ENCODE measurements at regions not wholly inside any gene's neighbourhood (a gene's known extent, or its start where the extent isn't known, plus 50 kb on each side); places are given as distances from the start of the nearest gene placed in this dataset.

DNA sequence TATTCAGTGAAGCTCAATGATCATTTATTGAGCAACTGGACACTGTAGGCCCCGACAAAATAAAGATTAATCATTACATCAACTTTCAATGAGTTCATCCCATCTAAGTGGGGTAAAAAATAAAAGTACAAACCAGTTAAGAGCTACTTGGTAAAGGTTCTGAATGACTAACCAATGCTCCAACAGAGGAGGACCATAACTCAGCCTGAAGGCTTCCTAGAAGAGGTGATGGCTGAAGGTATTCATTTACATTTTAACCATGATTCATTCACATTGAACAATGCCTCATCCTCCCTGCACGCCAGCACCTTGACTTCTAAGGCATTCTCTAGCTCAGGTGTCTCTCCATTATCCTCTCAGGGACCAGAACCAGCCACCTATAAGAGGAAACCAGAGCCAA is 201.4 kb downstream of the ZNF462 start:
- DNase-seq (ENCODE audit: low read depth), result no peak

DNA sequence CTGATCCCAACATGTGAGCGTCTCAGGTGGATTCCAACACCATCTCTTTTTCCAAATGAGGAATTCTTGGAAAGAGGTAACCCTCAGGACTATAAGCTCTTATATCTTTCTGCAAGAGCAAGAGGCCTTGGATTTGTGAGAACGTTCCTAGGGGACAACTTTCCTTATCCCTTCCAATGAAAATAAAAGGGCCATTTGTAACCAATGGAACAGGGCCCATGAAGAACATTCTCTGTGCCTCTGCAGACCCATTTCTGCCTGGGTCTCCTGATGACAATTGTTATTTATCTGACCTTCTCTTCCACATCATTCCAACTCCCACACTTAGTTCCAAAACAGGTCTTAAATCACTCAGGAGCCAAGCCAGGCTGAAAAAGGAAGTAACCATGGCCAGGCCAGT is 202.6 kb downstream of the ZNF462 start:
- no peak for DNase-seq (ENCODE audit: low read depth)

DNA sequence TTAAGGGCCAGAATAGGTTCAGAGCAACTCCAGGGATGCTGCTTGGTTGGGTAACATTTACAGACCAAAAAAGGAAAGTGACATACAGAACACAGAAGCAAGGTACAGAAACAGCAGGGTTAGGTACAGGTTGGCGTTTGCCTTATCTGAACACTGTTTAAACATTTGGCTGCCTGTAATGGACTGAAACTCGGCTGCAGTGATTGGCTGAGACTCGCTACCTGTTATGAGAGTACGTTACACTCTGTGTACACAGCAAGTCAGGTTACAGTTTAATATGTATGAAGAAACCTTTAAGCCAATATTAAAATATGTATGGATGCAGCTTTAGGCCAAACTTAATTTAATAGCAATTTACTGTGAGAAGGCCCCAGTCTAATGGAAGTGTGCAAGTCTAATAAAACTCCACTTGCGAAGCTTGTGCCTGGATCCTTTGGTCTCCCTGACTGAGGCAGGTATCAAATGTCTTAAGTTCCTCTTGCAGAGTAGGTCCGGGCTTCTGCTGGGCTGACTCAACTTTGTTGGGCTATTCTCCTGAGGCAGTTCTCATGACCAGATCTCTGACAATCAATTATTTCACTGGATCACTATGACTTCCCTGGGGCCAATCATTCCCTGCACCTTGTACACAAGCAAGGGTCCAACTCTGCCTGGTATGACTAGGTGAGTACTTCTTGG is 204.9 kb downstream of the ZNF462 start:
- DNase-seq (ENCODE audit: low read depth), result no peak

DNA sequence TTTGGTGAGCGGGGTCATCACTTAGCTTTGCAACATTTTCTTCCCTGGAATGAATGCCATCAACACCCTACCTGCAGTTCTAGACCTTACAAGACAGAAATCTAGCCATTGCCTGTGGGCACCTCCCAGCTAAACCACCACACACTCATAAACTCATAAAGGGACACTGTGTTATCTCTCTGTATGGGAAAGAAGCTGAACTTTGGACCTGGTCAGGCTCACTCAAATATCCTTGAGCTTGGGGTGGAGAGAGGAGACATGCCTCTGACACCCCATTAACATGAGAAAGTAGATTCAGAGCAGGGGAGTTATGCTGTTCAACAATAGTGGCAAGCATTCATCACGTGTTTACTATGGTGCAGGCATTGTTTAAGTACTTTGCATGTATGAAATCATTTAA is 205.6 kb downstream of the ZNF462 start:
- no peak for DNase-seq (ENCODE audit: low read depth)

DNA sequence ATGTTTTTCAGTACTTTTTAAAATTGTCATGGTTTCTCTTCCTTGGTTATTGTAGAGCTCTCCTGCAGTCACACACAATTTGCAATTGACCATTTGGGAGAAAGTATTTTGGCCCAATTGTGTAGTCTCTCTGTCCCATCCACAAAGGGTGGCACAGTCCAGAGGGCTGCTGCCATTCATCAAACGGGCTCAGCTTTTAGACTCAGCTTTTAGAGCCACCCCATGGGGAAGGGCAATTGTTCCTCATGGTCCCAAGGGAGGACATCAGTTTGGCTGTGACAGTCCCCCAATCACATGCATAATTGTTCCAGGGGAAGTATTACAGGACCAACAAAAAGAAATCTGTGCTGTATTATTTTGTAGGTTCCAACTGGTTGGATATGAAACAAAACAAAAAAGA is 207.6 kb downstream of the ZNF462 start:
- no peak for DNase-seq (ENCODE audit: low read depth)

DNA sequence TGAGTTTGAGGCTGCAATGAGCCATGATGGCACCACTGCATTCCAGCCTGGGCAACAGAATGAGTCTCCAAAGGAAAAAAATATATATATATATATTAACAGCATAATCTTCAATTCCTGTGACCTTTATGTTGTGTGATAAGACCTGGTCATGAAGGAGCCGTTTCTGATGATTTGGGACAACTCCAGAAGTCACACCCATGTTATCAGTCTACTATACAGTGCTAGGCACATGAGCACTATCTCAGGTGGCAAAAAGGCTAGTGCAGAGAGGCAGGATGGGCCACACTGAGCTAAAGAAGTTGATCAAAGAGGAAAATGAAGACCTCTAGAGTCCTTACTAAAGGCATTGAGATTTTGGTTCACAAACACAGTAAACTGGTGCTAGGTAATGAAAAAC is 205.0 kb upstream of the RAD23B start:
- no peak for DNase-seq (ENCODE audit: low read depth)

DNA sequence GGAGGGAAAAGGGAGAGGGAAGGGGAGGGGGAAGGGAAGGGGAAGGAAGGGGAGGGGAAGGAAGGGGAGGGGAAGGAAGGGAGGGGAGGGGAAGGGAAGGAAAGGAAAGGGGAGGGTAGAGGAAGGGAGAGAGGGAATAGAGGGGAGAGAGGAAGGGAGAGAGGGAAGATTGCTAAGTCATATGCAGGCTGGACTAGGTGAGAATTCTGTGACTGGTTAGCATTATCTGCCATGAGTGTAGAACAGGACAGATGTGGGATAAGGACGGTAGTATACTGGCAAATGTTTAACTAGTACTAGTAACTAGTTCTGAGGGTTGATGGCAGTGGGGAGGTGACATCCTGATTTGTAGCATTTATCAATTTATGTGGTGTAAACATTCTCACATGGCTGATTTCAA is 203.5 kb upstream of the RAD23B start:
- DNase-seq (ENCODE audit: low read depth), result no peak

DNA sequence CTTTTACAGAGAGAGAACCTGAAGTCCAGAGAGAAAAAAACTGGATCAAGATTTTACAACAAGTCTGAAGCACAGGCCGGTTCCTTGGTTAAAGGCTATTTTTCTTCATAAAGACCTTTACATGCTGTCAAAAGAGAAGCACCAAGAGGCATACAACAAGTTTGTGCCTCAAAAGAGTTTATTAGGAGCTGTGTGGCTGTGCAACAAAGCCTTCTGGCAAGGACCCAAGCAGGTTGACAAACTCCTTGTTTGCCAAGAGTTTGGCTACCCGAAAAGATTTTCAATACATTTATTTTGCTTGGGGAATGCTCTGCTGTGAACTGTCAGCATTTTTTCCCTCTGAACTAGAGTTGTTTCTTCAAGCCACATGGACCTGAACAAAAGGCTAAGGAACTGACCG is 202.9 kb upstream of the RAD23B start:
- no peak for DNase-seq (ENCODE audit: low read depth)

DNA sequence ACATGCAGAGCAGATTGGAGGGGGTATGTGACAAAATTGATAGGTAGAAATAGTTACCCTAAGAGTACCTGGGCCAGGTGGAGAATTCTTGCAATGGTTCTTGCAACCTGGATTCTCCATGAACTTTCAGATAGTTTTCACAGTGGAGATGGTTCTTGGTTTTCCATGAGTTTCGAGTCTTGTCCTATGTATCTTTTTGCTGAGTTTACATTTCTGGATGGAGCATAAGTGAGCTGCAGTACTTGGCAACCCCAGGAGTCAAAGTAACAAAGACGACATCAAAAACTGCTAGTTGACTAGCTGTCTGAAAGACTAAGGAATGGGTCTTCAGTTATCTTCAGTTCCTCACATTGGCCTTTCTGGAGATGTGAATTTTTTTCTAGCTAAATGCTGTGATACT is 196.6 kb upstream of the RAD23B start:
- no peak for DNase-seq (ENCODE audit: low read depth)

DNA sequence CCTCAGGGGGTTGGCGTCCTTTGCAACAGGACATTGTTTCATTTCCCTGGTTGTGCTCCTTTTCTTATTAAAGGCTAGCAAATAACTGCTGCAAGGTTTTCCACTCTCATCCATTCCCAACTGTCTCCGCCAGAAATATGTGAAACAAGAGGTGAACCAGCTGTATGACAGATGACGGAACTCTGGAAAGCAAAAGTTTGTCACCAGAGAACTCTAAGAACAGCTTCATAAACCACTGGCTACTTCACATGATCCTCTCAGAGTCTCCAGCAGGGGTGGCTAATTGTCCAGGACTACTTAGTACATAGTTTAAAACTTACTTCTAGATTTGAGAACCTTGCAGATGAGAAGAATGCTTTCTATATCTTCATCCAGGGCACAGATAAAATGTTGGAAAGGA is 195.9 kb upstream of the RAD23B start:
- no peak for DNase-seq (ENCODE audit: low read depth)

DNA sequence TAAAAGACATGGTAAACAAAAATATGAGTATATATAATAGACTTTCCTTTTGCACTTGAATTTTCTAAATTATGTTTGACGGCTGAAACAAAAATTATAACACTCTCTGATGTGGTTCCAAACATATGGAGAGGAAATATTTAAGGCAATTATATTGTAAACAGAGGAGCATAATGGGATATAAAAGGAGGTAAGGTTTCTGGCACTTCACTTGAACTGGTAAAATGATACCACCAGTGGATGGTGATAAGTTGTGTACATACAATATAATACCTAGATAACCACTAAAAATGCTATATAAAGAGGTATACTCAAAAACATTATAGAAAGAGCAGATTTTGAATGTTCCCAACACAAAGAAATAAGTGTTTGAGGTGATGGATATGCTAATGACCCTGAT is 192.9 kb upstream of the RAD23B start:
- DNase-seq (ENCODE audit: low read depth), result no peak

DNA sequence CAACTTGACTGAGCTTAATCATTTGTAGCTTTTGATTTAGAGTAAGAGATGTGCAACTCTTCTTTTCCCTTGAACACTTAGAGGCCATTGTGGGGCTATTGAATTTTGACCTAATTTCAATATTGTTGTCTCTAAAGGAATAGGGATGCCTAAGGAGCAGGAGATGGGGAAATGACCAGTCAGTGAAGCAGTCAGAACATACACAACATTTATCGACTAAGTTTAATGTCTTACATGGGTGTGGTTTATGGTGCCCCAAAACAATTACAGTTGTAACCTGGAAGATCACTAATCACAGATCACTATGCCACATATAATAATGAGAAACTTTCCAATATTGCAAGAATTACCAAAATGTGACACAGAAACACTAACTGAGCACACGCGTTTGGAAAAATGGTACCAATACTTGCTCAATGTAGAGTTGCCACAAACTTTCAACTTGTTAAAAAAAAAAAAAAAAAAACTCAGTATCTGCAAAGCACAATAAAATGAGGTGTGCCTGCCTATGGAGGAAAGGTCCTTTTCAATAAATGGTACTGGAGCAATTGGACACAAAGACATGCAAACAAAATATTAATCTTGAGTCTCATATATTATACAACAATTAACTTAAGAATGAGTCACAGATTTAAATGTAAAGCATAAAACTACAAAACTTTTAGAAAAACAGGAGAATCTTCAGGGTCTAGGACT is 189.6 kb upstream of the RAD23B start:
- DNase-seq (ENCODE audit: low read depth), result no peak

DNA sequence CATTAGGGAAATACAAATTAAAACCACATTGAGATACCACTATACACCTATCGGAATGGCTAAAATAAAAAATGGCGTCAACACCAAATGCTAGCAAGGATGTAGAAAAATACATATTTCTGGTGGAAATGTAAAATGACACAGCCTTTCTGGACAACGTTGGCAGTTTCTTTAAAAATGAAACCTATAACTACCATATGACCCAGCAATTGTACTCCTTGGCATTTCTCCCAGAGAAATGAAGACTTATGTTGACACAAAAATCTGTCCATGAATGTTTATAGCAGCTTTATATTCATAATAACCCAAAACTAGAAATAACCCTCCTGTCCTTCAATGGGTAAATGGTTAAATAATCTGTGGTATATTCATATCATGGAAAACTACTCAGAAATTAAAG is 188.7 kb upstream of the RAD23B start:
- no peak for DNase-seq (ENCODE audit: low read depth)

DNA sequence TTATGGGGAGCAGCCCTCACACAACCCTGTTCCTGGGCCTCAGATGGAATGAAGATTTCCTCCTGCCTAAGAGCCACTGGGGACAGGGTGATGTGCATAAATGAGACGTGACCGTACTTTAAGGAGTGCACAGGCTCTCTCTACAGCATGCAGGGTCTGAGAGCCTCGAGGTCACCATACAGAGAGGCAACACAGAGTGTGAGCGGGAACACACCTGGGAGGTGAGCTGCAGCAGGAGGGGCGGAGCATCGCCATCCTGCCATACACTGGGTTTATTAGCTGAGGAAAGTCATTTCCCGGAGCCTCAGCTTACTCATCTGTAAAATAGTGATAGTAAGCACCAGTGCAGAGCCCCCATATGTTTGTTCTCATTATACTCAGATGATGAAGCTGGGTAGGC is 182.5 kb upstream of the RAD23B start:
- DNase-seq (ENCODE audit: low read depth), result no peak

DNA sequence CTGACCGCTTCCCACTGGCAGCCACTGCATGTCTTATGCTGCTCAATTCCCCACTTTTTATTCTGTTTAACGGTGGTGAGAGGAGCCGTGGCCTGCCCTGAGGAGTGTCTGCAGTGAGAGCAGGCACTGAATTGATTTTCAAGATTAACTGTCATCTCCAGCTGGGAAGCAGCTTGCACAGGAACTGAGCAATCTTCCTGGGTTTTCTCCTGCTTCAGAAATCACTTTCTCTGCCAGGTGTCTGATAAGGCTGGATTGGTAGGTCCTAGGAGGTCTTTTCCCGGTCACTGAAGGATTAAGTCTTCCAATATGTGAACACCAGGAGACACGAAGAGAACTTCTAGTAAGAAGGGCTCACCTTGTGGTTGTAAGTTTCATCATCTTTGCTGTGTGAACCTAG is 181.1 kb upstream of the RAD23B start:
- DNase-seq (ENCODE audit: low read depth), result no peak

DNA sequence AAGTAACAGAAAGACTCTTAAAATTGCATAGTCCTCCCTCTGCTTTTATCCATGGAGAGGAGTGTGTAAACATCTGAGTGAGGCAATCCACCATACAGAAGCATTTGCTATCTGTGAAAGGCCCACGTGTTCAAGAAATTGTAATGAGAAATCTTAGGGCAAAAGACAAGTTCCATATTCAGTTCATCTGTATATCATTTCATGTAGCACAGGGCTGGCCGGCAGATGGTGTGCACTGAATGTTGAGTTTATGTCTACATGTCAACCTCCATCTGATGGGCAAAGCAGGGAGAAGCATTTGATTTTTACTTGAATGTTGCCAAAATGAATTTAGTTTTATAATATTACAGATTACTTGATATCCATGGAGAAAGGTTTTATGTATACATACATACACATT is 179.5 kb upstream of the RAD23B start:
- DNase-seq (ENCODE audit: low read depth), result no peak

DNA sequence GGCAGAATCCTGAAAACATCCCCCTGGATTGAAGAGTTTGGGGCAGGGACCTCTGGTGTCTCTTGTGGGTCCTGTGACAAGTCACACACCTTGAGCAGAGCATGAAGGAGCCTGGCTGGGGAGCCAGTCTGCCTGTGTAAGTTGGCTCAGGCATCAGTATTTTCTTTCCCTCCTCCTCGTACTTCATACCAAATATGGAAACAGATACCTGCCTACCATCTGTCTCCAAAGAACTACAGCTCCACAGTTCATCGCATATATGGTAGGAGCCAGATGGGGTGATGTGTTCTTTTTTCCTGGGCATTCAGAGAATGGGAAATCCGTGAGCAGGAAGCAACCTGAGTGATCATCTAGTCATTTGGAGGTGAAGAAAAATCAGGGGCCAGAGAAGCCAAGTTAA is 177.3 kb upstream of the RAD23B start:
- DNase-seq (ENCODE audit: low read depth), result no peak

DNA sequence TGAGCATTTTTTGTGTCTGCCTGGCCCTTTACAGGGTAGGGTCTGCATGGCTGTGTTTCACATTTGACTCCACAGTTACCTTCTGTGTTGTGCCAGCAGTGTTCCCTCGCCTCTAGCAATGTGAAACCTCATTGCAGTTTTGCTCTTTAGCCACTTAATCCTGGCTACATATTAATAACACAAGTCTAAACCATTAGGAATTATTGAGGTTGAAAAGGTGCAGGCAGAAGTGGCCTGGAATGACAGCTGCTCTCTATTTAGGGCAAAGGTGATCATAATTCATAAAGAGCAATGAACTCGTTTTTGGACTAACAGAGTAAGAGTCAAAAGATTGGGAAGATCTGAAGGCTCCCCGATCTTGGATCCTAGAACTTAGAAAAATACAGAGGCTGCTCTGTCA is 176.7 kb upstream of the RAD23B start:
- no peak for DNase-seq (ENCODE audit: low read depth)

DNA sequence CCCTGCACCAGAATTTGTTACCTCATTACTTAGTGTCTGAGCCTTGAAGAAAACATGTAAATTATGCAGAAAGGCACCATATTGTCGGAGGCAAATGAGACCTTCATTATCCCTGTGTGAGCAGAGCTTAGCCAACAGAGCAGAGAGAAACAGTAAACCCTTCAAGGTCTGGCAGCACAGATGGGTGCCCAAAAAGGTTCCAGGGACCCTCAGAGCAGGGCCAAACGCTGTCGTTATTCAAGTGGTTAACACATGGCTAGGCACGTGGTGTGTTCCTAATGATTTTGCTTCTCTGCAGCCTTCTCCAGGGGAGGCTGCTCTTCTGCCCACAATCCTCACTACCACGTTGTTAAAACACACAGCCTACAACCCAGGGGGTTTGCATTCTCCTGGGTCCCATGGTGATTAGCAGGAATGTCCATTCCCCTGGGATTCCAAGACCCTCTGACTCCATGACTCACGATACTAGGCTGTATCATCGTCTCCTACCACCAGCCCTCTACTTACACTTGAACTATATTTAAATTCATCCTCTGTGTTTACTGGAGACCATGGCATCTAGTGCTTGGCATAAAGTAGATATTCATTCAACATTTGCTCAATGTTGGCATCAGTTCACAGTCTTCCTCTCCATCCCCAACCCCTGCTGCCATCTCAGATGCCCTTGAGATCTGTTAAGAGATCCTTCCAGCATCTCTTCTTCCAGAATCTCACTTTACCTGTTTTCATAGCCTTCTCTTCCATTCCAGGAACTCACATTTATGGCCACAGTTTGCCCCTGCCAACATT is 174.5 kb upstream of the RAD23B start:
- DNase-seq (ENCODE audit: low read depth), result no peak

DNA sequence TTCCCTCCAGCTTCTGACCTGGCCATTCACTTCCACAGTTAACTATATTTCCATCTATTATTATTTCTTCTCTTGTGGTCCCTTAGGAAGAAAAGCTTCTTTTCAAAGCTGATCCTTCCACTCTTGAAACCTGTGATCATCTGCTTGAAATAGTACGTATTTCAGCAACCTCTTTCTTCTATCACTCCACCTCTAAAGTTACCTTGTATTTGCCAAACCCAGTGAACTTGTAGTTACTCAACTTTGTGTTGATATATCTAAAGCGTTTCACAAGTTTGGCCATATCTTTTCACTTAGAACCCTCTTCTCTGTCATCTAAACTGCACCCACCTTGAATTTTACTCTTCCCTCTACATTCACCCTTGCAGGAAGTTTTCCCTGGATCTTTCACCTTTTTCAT is 173.8 kb upstream of the RAD23B start:
- no peak for DNase-seq (ENCODE audit: low read depth)

DNA sequence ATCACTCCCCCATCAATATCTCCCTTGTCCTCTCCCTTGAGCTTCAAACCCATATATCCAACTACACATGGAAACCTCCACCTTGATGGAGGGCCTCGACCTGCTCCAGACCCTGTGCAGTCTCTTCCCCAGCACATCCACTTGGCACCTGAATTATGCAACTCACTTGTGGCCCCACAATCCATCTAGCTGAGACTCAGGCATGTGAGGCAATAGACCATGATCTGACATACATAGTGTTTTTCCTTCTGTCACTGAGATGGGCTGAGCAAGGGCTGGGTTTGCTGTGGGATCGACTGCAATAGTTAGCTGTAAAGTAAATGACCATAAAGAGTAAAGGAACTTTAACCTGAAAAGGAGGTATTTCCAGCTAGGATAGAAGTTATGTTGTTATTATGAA is 172.9 kb upstream of the RAD23B start:
- no peak for DNase-seq (ENCODE audit: low read depth)

DNA sequence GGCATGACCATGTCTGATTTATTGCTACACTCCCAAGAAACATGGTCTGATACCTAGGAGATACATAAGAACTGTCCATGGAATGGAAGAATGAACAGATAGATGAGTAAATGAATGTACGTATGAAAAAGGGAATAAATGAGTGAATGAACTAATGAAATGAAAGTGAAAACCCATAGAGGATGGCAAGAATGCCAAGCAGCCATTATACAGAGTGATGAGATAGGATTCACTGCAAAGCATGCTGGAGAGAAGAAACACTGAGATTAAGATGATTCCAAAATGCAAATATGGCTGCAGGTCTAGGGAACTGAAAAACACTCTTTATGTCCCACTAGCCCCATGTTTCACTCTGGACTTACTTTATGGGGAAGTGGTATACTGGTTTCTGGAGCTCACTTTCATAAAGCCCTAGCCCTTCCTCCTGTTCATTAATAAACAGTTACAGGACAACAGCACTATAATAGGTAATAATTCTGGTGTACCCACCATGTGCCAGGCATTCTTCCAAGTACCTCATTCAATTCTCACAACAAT is 170.3 kb upstream of the RAD23B start:
- no peak for DNase-seq (ENCODE audit: low read depth)
